HG03439 (cell line): ENCODE measurements at regions not wholly inside any gene's neighbourhood (a gene's known extent, or its start where the extent isn't known, plus 50 kb on each side); places are given as distances from the start of the nearest gene placed in this dataset.
"Not testable (repeated sequence)": the region's sequence is repeated elsewhere in the genome, so short reads cannot be mapped to it uniquely, and the experiment has no call there.

Experiments used
- ATAC-seq: cut with Tn5 transposase; IDR thresholded peaks from one replicate; pipeline ENCODE4 v1.9.1; 2021; ENCODE audit warnings: mild to moderate bottlenecking, moderate library complexity; ENCODE audit not compliant: unreplicated experiment

DNA sequence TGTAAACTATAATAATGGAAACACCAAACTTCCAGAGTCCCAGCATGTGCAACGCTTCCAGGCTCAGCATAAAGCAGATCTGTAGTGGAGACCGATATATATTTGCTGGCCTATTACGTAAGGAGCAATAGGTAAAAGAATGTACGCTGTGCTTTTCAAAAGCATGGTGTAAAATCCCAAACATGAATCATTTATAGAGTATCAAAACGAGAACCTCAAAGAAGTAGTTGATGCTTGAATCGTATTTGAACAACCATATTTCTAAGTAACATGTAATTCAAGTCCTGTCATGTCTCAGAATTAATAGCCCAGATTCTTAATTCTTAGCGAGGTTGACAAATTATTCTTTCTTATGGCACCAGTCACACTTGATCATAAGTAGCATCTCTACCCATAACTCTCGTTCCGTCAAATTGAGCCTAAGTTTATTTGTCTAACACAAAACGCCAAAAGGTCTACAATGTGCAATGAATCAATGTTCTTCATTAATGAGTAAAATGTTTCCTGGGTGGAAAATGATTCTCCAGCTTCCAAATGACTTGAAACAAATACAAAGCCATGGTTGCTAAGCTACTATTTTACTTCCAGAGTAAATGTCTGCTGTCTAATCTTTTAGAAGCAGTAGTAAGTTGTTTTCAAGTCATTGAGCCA, 811.5 kb upstream of the FRG1 start:
- ATAC-seq = no peak

GRCh38 chr4:189131118-189131517, 809.6 kb upstream of the FRG1 start:
- ATAC-seq = no peak

DNA sequence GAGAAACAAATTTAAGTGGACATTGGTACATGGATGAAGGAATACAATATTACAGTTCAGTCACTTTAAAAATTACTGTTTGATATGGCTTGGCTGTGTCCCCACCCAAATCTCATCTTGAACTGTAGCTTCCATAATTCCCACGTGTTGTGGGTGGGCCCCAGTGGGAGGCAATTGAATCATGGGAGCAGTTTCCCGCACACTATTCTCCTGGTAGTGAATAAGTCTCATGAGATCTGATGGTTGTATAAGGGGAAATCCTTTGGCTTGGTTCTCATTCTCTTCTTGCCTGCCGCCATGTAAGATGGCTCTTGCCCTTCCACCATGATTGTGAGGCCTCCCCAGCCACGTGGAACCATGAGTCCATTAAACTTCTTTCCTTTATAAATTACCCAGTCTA, 804.2 kb upstream of the FRG1 start:
- no peak for ATAC-seq

DNA sequence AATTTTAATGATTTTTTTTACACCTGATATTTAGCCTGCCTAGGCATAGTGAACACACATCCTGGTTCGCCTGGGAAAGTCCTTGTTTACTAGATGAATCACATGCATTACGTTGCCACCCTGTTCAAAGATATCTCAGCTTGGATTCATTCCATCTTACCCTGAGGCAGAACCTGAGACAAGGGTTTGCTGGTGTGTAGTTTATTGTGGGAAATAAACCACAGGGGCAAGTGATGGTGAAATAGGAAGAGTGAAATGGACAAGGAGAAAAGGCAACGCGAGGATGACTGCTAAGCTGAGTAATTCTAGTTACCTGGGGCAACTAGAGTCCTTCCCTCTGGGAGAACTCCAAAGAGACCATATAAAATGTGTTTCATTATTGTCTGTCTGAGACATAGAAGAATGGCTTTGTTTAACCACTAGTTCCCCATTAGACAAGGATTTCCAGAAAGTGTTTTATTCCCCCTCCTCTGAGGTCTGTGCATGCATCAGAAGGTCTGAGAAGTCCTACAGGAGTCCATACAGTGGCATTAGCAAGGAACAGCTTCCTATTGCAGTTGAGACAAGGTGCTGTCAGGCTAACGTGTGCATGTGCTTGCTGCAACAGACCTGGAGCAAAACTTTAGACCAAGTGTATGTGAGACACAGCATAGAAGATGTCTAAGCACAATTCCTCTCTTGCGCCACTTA, 797.3 kb upstream of the FRG1 start:
- ATAC-seq = no peak

- no peak for ATAC-seq
These were observed 793.4 kb upstream of the FRG1 start for GRCh38 chr4:189147005-189147929.

DNA sequence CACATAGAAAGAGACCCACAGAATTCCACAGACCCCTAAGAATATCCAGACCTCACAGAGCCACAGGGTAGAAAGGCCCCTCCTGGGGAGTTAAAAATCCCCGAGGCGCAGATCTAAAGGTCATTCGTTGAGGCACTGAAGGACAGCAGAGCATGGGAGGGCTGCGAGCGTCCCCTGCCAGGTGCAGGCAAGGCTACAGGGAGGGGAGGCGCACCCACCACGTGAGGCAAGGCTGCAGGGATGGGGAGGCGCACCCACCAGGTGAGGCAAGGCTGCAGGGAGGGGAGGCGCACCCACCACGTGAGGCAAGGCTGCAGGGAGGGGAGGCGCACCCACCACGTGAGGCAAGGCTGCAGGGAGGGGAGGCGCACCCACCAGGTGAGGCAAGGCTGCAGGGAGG, 785.6 kb upstream of the FRG1 start:
- ATAC-seq = not testable (repeated sequence)

GRCh38 chr4:189162073-189162789, 778.4 kb upstream of the FRG1 start:
- ATAC-seq = no peak

GRCh38 chr4:189162888-189163287, 777.8 kb upstream of the FRG1 start:
- no peak for ATAC-seq

GRCh38 chr4:189176002-189176401, 764.7 kb upstream of the FRG1 start:
- no peak for ATAC-seq

DNA sequence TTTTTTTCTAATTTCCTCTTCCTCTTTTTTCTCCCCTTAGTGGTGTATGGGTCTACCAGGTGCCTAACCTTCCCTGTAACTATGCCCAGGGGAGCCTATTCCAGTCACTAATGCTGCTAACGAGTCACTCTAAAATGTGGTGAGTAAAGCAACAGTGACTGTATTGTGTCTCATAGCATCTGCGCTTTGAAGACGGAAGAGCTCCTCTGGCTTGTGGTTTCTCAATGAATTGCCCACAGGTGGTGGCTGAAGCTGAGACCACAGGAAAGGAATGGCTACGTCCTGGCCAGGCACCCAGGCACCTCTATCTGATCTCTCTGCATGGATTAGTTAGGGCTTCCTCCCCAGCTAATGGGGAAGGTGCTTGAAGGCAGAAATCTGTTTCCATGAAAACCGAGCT, 763.5 kb upstream of the FRG1 start:
- ATAC-seq = no peak

DNA sequence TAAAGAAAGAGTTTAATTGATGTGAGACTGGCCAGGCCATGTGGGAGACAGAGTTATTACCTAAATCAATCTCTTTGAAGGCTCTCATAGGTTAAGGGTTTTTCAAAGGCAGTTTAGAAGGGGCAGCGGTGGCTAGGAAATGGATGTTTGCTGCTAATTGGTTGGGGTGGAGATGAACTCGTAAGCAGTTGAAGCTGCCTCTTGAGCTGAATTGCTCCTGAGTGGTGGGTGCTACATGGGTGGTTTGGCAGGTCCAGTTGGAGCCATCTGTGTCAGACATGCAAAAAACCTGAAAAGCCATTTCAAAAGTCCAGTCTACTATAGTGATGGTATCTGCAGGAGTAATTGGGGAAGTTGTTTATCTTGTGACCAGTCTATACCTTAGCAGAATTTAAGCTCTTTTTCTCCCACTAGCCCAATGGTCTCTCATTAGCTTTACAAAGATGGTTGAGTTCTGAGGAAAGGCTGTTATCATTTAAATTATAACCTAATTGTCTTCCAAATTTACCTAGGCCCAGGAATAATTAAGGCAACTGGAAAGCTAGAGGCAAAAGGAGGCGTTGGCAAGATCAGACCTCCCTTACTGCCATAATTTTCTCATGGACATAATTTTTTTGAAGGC, 762.4 kb upstream of the FRG1 start:
- ATAC-seq = no peak

DNA sequence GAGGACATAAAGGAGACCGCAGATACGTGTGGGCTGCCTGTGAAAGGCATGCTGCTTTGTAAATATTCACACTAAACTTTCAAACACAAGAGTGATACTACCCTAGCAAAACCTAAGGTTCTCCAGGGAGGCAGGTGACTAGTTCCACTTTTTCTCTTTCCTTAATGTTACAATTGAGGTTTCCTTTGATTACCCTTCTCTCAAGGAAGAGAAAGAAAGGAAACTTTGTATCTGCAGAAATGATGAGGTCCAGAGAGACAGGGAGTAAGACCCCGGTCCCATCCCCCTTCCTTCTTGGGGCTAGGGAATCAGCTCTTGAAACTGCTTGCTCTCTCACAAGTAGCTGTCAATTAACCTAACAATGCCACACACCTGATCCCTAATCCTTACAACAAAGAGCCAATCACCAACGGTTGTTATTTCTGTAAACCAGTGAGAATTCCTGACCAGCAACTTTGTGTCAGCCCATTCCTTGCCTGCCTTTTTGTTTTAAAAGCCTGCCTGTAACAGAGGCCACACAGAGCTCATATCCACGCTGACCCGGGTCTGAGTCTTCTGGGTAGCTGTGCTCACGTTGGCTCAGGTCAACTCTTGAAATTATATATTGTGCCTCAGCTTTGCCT, 754.8 kb upstream of the FRG1 start:
- ATAC-seq = no peak

DNA sequence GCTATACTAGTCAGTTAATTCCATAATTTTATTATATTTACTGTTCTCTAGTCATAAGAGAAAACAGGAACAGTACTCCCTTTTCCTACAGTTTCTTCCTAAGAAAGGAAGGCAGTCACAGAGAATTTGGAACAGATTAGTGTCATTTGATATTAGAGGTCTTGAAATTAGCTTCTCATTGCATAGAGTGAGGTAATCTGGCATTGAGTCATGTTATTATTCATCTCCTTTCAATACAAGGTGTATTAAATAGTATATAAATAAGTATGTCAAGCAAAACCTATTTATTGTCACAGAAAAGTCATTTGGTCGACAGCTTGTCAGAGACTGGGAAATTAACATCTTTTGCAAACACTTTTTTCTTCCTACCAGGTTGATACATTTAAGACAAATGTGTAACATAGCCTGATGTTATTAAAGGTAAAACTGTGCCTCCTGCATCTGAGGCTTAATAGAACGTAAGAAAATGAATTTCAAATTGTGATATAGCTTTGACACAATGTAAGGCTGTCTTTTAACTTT, 753.1 kb upstream of the FRG1 start:
- ATAC-seq = no peak

GRCh38 chr4:189198624-189199023, 742.0 kb upstream of the FRG1 start:
- no peak for ATAC-seq

DNA sequence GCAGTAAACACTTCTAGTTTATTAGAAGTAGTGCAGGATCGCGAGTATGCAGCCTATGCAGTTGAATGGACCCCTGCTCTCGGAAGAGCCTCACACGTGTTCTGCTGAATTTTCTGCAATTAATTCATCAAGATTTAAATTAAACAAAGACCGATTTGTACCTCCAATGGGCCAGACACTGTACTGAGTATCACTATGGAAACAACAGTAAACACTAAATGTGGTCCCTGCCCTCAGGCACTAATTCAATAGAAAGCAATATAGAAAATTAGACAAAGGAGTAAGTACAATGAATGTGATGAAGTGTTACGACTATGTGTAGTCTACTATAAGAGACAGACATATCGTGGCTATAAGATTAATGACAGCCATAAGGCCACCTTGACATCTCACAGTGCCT, 740.3 kb upstream of the FRG1 start:
- ATAC-seq = no peak

GRCh38 chr4:189202182-189202868, 738.3 kb upstream of the FRG1 start:
- peak; percentile 70 for ATAC-seq

GRCh38 chr4:189202869-189203271, 737.8 kb upstream of the FRG1 start:
- no peak for ATAC-seq

DNA sequence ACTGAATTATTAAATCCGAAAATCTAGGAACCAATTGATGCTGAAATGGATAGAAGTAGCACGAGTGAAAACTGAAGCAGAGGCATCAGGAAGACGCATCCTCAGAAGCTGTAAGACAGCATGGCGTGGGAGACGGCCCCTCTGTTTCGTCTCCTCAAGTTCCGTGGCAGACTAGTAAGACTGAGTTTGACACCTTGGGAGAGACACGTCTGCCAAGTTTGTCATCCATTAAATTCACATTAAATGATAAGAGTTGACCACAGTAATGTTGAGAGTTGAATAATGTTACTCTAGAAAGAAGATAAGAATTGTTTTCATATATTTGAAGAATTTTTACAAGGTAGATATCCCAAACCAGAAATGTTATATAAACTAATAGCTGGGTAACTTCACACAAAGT, 736.1 kb upstream of the FRG1 start:
- no peak for ATAC-seq

DNA sequence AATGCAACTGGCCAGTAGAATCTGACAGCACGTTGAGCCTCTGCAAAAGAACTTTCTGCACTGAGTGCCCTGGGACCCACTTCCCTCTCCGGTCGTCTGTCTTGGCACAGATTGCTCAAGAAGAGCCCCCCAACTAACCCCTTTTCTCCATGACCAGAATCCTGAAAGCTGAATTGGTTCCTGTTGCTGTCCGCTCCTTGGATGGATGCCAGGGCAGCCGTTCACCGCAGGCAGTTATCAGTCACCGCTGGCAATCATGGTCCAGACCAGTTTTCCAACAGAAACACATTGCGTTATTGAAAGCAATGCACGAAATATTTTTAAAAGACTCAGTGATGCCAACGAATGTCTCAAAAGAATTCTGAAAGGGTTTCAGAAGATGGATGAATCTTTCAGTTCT, 733.7 kb upstream of the FRG1 start:
- ATAC-seq = no peak
